ENCODE measurements at regions not wholly inside any gene's neighbourhood (a gene's known extent, or its start where the extent isn't known, plus 50 kb on each side); places are given as distances from the start of the nearest gene placed in this dataset.

- Histone ChIP-seq H3K27me3 (ENCODE audit: control insufficient read depth, insufficient read depth, low read length) (no peaks in the 10 kb centered on the region), H3K4me3 (ENCODE audit: low read depth, low read length) (no peak overlapping the region), H3K36me3 (ENCODE audit: control insufficient read depth, insufficient read depth, low read length) (no peaks in the 10 kb centered on the region), H3K27ac (ENCODE audit: insufficient read depth, low read length, poor library complexity, severe bottlenecking) (no peak overlapping the region), H3K9me3 (ENCODE audit: control insufficient read depth in 2 of 2, low read length in 2 of 2) (no peaks in the 10 kb centered on the region), H3K4me1 (ENCODE audit: control insufficient read depth, insufficient read depth, low read length, poor library complexity, severe bottlenecking) (no peaks in the 10 kb centered on the region)
- no peak overlapping the region for H3K27ac Mint-ChIP-seq
- H3K4me1 Mint-ChIP-seq = no peaks in the 10 kb centered on the region
- H3K27me3 Mint-ChIP-seq = no peaks in the 10 kb centered on the region
- H3K36me3 Mint-ChIP-seq = no peaks in the 10 kb centered on the region
- DNase-seq (no peak), ATAC-seq (ENCODE audit: low read depth in 2 of 2) (no peak)
- H3K4me3 Mint-ChIP-seq = no peak overlapping the region
- peaks cover 2 to 19% (median 8%) of the 10 kb centered on the region in 7 donors for H3K9me3 Mint-ChIP-seq
These were observed 865.0 kb downstream of the JRKL start for GRCh38 chr11:97254790-97255189.

GRCh38 chr11:97259434-97259833 is 869.6 kb downstream of the JRKL start:
- Histone ChIP-seq H3K27ac (ENCODE audit: insufficient read depth, low read length, poor library complexity, severe bottlenecking) (no peak overlapping the region), H3K4me3 (ENCODE audit: low read depth, low read length) (no peak overlapping the region), H3K4me1 (ENCODE audit: control insufficient read depth, insufficient read depth, low read length, poor library complexity, severe bottlenecking) (no peaks in the 10 kb centered on the region), H3K9me3 (ENCODE audit: control insufficient read depth in 2 of 2, low read length in 2 of 2) (peaks cover 0 to 2% of the 10 kb centered on the region in 2 experiments), H3K27me3 (ENCODE audit: control insufficient read depth, insufficient read depth, low read length) (no peaks in the 10 kb centered on the region), H3K36me3 (ENCODE audit: control insufficient read depth, insufficient read depth, low read length) (no peaks in the 10 kb centered on the region)
- ATAC-seq (ENCODE audit: low read depth in 2 of 2) (no peak), DNase-seq (no peak)
- no peaks in the 10 kb centered on the region for H3K4me1 Mint-ChIP-seq
- no peak overlapping the region for H3K4me3 Mint-ChIP-seq
- no peaks in the 10 kb centered on the region for H3K27me3 Mint-ChIP-seq
- no peak overlapping the region for H3K27ac Mint-ChIP-seq
- H3K9me3 Mint-ChIP-seq = peaks cover 0 to 13% (median 8%) of the 10 kb centered on the region in 7 donors
- no peaks in the 10 kb centered on the region for H3K36me3 Mint-ChIP-seq

- H3K9me3 ChIP-seq (ENCODE audit: control insufficient read depth in 2 of 2, low read length in 2 of 2) = peaks cover 0 to 2% of the 10 kb centered on the region in 2 experiments
- no peaks in the 10 kb centered on the region for H3K4me1 Mint-ChIP-seq
- no peak for ATAC-seq (ENCODE audit: low read depth in 2 of 2)
- H3K27me3 Mint-ChIP-seq = no peaks in the 10 kb centered on the region
- no peak for DNase-seq
- no peaks in the 10 kb centered on the region for H3K36me3 ChIP-seq (ENCODE audit: control insufficient read depth, insufficient read depth, low read length)
- H3K9me3 Mint-ChIP-seq = peaks cover 0 to 12% (median 8%) of the 10 kb centered on the region in 7 donors
- H3K4me3 Mint-ChIP-seq = no peak overlapping the region
- H3K27me3 ChIP-seq (ENCODE audit: control insufficient read depth, insufficient read depth, low read length) = no peaks in the 10 kb centered on the region
- no peaks in the 10 kb centered on the region for H3K36me3 Mint-ChIP-seq
- H3K4me3 ChIP-seq (ENCODE audit: low read depth, low read length) = no peak overlapping the region
- H3K4me1 ChIP-seq (ENCODE audit: control insufficient read depth, insufficient read depth, low read length, poor library complexity, severe bottlenecking) = no peaks in the 10 kb centered on the region
- no peak overlapping the region for H3K27ac ChIP-seq (ENCODE audit: insufficient read depth, low read length, poor library complexity, severe bottlenecking)
- H3K27ac Mint-ChIP-seq = no peak overlapping the region
These were observed 870.1 kb downstream of the JRKL start for GRCh38 chr11:97259884-97260283.

DNA sequence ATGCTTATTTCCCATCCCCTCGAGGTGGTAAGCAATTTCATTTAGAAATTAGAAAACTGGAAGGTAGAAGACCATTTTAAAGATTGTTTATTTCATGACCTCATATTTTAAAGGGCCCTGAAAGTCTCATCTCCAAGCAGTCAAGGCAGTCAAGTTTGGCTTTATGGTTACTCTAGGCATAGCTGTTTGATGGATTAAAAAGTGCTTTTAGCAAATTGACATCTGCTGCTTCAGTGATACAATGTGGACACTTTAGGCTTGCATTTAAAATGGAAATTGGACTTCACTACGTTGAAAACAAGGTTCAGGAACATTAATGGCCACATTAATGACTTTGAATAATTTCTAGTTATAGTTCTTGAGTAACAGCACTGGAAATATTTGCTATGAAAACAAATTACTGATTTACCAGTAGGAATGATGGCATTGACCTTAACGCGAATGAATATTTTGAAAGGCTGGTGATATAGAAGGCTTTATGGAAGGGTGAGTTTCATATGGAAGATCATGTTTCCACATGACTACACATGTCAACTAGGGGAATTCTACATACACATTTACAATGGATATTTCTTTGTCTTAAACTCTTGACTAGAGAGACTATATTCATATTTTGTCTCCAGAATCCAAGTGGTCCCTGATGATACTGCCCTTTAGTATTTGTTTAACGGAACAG is 873.5 kb downstream of the JRKL start:
- no peak overlapping the region for H3K27ac Mint-ChIP-seq
- no peaks in the 10 kb centered on the region for H3K36me3 ChIP-seq (ENCODE audit: control insufficient read depth, insufficient read depth, low read length)

DNA sequence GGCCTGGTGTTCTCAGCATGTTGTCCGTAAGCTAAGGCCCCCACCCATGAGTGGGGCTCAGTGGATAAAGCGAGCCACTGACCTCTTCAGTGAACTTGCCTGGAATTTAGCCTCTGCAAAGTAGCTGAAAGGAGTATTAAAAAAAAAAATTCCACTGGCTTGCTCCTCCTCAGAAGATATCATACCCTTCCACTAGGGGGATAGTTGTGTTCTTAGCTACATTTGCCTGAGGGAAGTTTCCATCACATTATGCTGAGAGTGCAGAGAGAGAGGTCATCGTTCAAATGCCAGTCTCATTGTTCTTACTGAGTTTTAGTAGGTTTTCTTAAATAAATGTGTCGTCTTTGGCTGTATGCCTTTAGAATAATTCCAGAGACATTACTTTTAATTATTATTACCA is 879.7 kb downstream of the JRKL start:
- no peaks in the 10 kb centered on the region for H3K36me3 Mint-ChIP-seq
- H3K4me1 Mint-ChIP-seq = no peaks in the 10 kb centered on the region
- H3K4me3 ChIP-seq (ENCODE audit: low read depth, low read length) = no peak overlapping the region
- ATAC-seq (ENCODE audit: low read depth in 2 of 2) = no peak
- H3K4me3 Mint-ChIP-seq = no peak overlapping the region
- no peak overlapping the region for H3K27ac ChIP-seq (ENCODE audit: insufficient read depth, low read length, poor library complexity, severe bottlenecking)
- H3K4me1 ChIP-seq (ENCODE audit: control insufficient read depth, insufficient read depth, low read length, poor library complexity, severe bottlenecking) = no peaks in the 10 kb centered on the region
- no peak overlapping the region for H3K27ac Mint-ChIP-seq
- H3K9me3 Mint-ChIP-seq = peaks cover 1 to 23% (median 8%) of the 10 kb centered on the region in 7 donors
- H3K9me3 ChIP-seq (ENCODE audit: control insufficient read depth in 2 of 2, low read length in 2 of 2) = peaks cover 0 to 9% of the 10 kb centered on the region in 2 experiments
- H3K27me3 Mint-ChIP-seq = no peaks in the 10 kb centered on the region
- no peaks in the 10 kb centered on the region for H3K36me3 ChIP-seq (ENCODE audit: control insufficient read depth, insufficient read depth, low read length)
- DNase-seq = no peak
- no peaks in the 10 kb centered on the region for H3K27me3 ChIP-seq (ENCODE audit: control insufficient read depth, insufficient read depth, low read length)

More for the DNA sequence above, 873.5 kb downstream of the JRKL start:
- ATAC-seq (ENCODE audit: low read depth in 2 of 2) = no peak
- H3K27me3 ChIP-seq (ENCODE audit: control insufficient read depth, insufficient read depth, low read length) = no peaks in the 10 kb centered on the region
- H3K27me3 Mint-ChIP-seq = no peaks in the 10 kb centered on the region
- peaks cover 0 to 2% of the 10 kb centered on the region in 2 experiments for H3K9me3 ChIP-seq (ENCODE audit: control insufficient read depth in 2 of 2, low read length in 2 of 2)
- peaks cover 0 to 15% (median 7%) of the 10 kb centered on the region in 7 donors for H3K9me3 Mint-ChIP-seq
- H3K4me3 ChIP-seq (ENCODE audit: low read depth, low read length) = no peak overlapping the region
- no peak overlapping the region for H3K27ac ChIP-seq (ENCODE audit: insufficient read depth, low read length, poor library complexity, severe bottlenecking)
- no peaks in the 10 kb centered on the region for H3K4me1 Mint-ChIP-seq
- no peak overlapping the region for H3K4me3 Mint-ChIP-seq
- H3K36me3 Mint-ChIP-seq = no peaks in the 10 kb centered on the region
- no peaks in the 10 kb centered on the region for H3K4me1 ChIP-seq (ENCODE audit: control insufficient read depth, insufficient read depth, low read length, poor library complexity, severe bottlenecking)
- DNase-seq = no peak

DNA sequence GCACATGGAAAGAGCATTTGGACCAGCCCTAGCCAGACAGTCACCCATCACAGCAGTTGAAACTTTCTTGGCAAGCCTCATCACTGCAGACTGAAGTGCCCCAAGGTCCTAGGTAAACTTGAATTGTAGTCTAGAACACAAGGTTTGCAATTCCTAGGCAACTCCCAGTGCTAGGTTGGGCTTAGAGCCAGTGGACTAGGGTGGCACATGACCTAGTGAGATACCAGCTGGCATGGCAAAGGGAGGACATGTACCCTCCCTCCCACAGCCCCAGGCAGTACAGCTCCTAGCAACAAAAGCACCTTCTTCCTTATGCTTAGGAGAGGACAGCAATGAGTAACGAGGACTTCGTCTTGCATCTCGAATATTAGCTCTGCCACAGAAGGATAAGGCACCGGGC is 889.5 kb downstream of the JRKL start:
- no peak for ATAC-seq (ENCODE audit: low read depth in 2 of 2)
- Histone ChIP-seq H3K4me1 (ENCODE audit: control insufficient read depth, insufficient read depth, low read length, poor library complexity, severe bottlenecking) (no peaks in the 10 kb centered on the region), H3K4me3 (ENCODE audit: low read depth, low read length) (no peak overlapping the region), H3K9me3 (ENCODE audit: control insufficient read depth in 2 of 2, low read length in 2 of 2) (peaks cover 2 to 9% of the 10 kb centered on the region in 2 experiments), H3K36me3 (ENCODE audit: control insufficient read depth, insufficient read depth, low read length) (no peaks in the 10 kb centered on the region), H3K27me3 (ENCODE audit: control insufficient read depth, insufficient read depth, low read length) (no peaks in the 10 kb centered on the region), H3K27ac (ENCODE audit: insufficient read depth, low read length, poor library complexity, severe bottlenecking) (no peak overlapping the region)
- Mint-ChIP-seq H3K4me3 (no peak overlapping the region), H3K27ac (no peak overlapping the region), H3K27me3 (no peaks in the 10 kb centered on the region), H3K36me3 (no peaks in the 10 kb centered on the region), H3K9me3 (peaks cover 4 to 48% (median 14%) of the 10 kb centered on the region in 7 donors), H3K4me1 (no peaks in the 10 kb centered on the region)
- no peak for DNase-seq

- ATAC-seq (ENCODE audit: low read depth in 2 of 2) = no peak
- Mint-ChIP-seq H3K9me3 (peaks cover 0 to 38% (median 10%) of the 10 kb centered on the region in 7 donors), H3K27me3 (no peaks in the 10 kb centered on the region), H3K4me1 (no peaks in the 10 kb centered on the region), H3K27ac (no peak overlapping the region), H3K36me3 (no peaks in the 10 kb centered on the region), H3K4me3 (no peak overlapping the region)
- Histone ChIP-seq H3K4me1 (ENCODE audit: control insufficient read depth, insufficient read depth, low read length, poor library complexity, severe bottlenecking) (no peaks in the 10 kb centered on the region), H3K9me3 (ENCODE audit: control insufficient read depth in 2 of 2, low read length in 2 of 2) (peaks cover 0 to 2% of the 10 kb centered on the region in 2 experiments), H3K4me3 (ENCODE audit: low read depth, low read length) (no peak overlapping the region), H3K36me3 (ENCODE audit: control insufficient read depth, insufficient read depth, low read length) (no peaks in the 10 kb centered on the region), H3K27ac (ENCODE audit: insufficient read depth, low read length, poor library complexity, severe bottlenecking) (no peak overlapping the region), H3K27me3 (ENCODE audit: control insufficient read depth, insufficient read depth, low read length) (no peaks in the 10 kb centered on the region)
- no peak for DNase-seq
These were observed 890.5 kb downstream of the JRKL start for GRCh38 chr11:97280347-97280746.

DNA sequence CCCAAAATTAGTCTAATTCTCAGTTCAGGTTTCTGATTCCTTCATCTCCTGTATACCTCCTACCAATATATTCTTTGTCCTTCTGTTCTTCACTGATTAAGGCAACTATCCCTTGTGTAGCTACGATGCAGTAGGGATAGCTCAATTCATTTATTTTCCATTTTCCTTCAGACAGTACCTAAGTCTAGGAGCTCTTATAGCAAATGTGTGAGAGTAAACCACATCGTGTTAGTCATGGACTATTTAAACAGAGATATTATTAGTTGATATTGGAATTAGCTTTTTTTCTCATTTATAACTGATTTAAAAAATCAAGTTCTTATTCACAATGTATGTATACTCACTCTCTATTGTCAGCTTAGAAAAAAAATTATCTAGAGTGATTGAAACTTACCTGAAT is 900.0 kb downstream of the JRKL start:
- no peaks in the 10 kb centered on the region for H3K4me1 ChIP-seq (ENCODE audit: control insufficient read depth, insufficient read depth, low read length, poor library complexity, severe bottlenecking)
- no peaks in the 10 kb centered on the region for H3K27me3 ChIP-seq (ENCODE audit: control insufficient read depth, insufficient read depth, low read length)
- peaks cover 0 to 4% of the 10 kb centered on the region in 2 experiments for H3K9me3 ChIP-seq (ENCODE audit: control insufficient read depth in 2 of 2, low read length in 2 of 2)
- no peak for DNase-seq
- H3K4me3 ChIP-seq (ENCODE audit: low read depth, low read length) = no peak overlapping the region
- Mint-ChIP-seq H3K9me3 (peaks cover 0 to 25% (median 4%) of the 10 kb centered on the region in 7 donors), H3K27me3 (no peaks in the 10 kb centered on the region), H3K4me1 (no peaks in the 10 kb centered on the region), H3K27ac (no peak overlapping the region), H3K4me3 (no peak overlapping the region), H3K36me3 (no peaks in the 10 kb centered on the region)
- H3K27ac ChIP-seq (ENCODE audit: insufficient read depth, low read length, poor library complexity, severe bottlenecking) = no peak overlapping the region
- no peaks in the 10 kb centered on the region for H3K36me3 ChIP-seq (ENCODE audit: control insufficient read depth, insufficient read depth, low read length)
- ATAC-seq (ENCODE audit: low read depth in 2 of 2) = no peak
